HL-60 (cell line): ENCODE measurements at regions not wholly inside any gene's neighbourhood (a gene's known extent, or its start where the extent isn't known, plus 50 kb on each side); places are given as distances from the start of the nearest gene placed in this dataset.

Experiments used
- CTCF ChIP-seq: IDR thresholded peaks from one replicate; pipeline ENCODE4 v1.5.1; 2011; ENCODE audit warnings: low read length, control low read depth, inconsistent platforms; ENCODE audit not compliant: insufficient read depth
- GABPA ChIP-seq: IDR thresholded peaks from 2 replicates; pipeline ENCODE4 v1.6.1; 2012; ENCODE audit warnings: low read depth
- POLR2AphosphoS5 ChIP-seq: IDR thresholded peaks from 2 replicates; pipeline ENCODE4 v1.6.1; 2012; ENCODE audit warnings: low read depth
- REST ChIP-seq: IDR thresholded peaks from 2 replicates; pipeline ENCODE4 v1.6.1; 2012; ENCODE audit warnings: low read depth; ENCODE audit not compliant: insufficient replicate concordance

GRCh38 chr2:181363164-181363563 is 94.0 kb upstream of the ITGA4 start:
- TF ChIP-seq CTCF (no peak), GABPA (no peak), POLR2AphosphoS5 (no peak), REST (no peak)
